Fibroblast of villous mesenchyme (primary cell): ENCODE measurements at regions not wholly inside any gene's neighbourhood (a gene's known extent, or its start where the extent isn't known, plus 50 kb on each side); places are given as distances from the start of the nearest gene placed in this dataset.

Experiments used
- DNase-seq: peaks from one replicate; pipeline ENCODE4 v3.0.0-alpha.2; 2010; ENCODE audit warnings: low read depth
- H3K4me3 ChIP-seq: 2 replicates; pipeline ENCODE4 v1.5.1; 2011; ENCODE audit warnings: low read depth, mild to moderate bottlenecking, low read length
- CTCF ChIP-seq: IDR thresholded peaks from 2 replicates; pipeline ENCODE4 v1.5.1; 2012; ENCODE audit warnings: low read depth, mild to moderate bottlenecking, low read length; ENCODE audit not compliant: insufficient read depth

- TF ChIP-seq CTCF: no peak
- H3K4me3 ChIP-seq: no peak overlapping the region
- DNase-seq: no peak
Measured at GRCh38 chr10:56505555-56505954, 144.5 kb upstream of the ZWINT start.

- DNase-seq: no peak
- TF ChIP-seq CTCF: no peak
- no peak overlapping the region for H3K4me3 ChIP-seq
Measured at GRCh38 chr10:56496186-56496486, 135.1 kb upstream of the ZWINT start.

GRCh38 chr10:56487746-56488145, 126.7 kb upstream of the ZWINT start:
- no peak for DNase-seq
- H3K4me3 ChIP-seq: no peak overlapping the region
- TF ChIP-seq CTCF: no peak

- no peak for TF ChIP-seq CTCF
- DNase-seq: no peak
- H3K4me3 ChIP-seq: no peak overlapping the region
Measured at GRCh38 chr10:56481521-56482091, 120.5 kb upstream of the ZWINT start.

GRCh38 chr10:56472978-56473377, 111.9 kb upstream of the ZWINT start:
- DNase-seq: no peak
- no peak for TF ChIP-seq CTCF
- no peak overlapping the region for H3K4me3 ChIP-seq

- H3K4me3 ChIP-seq: no peak overlapping the region
- DNase-seq: no peak
- no peak for TF ChIP-seq CTCF
Measured at GRCh38 chr10:56470701-56471100, 109.6 kb upstream of the ZWINT start.

- DNase-seq: no peak
- TF ChIP-seq CTCF: no peak
- no peak overlapping the region for H3K4me3 ChIP-seq
Measured at GRCh38 chr10:56469482-56469881, 108.4 kb upstream of the ZWINT start.
